Astrocyte (in vitro differentiated cells and primary cell): ENCODE measurements at regions not wholly inside any gene's neighbourhood (a gene's known extent, or its start where the extent isn't known, plus 50 kb on each side); places are given as distances from the start of the nearest gene placed in this dataset.

Experiments
- EZH2 ChIP-seq: IDR thresholded peaks from 2 replicates; pipeline ENCODE4 v1.6.1; 2012; ENCODE audit warnings: mild to moderate bottlenecking, low read length, inconsistent platforms; ENCODE audit not compliant: insufficient read depth
- TF ChIP-seq, protein P1 (sequence below): IDR thresholded peaks from 2 replicates; pipeline ENCODE4 v1.5.1; 2011; ENCODE audit warnings: low read depth, mild to moderate bottlenecking, inconsistent platforms, low read length, moderate library complexity; ENCODE audit not compliant: insufficient read depth

DNA sequence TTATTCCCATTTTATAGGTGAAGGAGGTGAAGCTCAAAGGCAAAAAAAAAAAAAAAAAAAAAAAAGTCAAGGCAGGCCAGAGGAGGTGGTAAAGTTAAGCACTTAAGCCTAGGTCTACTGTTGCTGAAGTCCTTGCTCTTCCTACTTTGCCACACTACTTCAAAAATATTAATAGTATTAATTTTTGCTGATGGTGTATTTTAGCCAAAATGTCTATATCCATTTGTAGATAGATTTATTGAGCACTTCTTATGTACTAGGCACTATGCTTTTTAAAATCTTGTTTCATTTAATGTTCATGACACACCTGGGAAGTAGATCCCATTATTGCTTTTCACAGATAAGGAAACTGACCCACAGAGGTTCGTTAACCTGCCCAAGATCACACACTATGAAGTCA is 247.1 kb upstream of the P2RY1 start:
- TF ChIP-seq, protein P1, sequence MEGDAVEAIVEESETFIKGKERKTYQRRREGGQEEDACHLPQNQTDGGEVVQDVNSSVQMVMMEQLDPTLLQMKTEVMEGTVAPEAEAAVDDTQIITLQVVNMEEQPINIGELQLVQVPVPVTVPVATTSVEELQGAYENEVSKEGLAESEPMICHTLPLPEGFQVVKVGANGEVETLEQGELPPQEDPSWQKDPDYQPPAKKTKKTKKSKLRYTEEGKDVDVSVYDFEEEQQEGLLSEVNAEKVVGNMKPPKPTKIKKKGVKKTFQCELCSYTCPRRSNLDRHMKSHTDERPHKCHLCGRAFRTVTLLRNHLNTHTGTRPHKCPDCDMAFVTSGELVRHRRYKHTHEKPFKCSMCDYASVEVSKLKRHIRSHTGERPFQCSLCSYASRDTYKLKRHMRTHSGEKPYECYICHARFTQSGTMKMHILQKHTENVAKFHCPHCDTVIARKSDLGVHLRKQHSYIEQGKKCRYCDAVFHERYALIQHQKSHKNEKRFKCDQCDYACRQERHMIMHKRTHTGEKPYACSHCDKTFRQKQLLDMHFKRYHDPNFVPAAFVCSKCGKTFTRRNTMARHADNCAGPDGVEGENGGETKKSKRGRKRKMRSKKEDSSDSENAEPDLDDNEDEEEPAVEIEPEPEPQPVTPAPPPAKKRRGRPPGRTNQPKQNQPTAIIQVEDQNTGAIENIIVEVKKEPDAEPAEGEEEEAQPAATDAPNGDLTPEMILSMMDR: no peak
- no peak for TF ChIP-seq EZH2
